K562 (cell line): ENCODE measurements at regions not wholly inside any gene's neighbourhood (a gene's known extent, or its start where the extent isn't known, plus 50 kb on each side); places are given as distances from the start of the nearest gene placed in this dataset.

Source experiments
- CUX1 ChIP-seq: fragments of 200-800 bp; sonication (Bioruptor generic); IDR thresholded peaks from 2 replicates; pipeline ENCODE4 v1.6.1; 2016; ENCODE audit warnings: missing genetic modification characterization, missing compliant biosample characterization
- EP300 ChIP-seq: IDR thresholded peaks from 2 replicates; pipeline ENCODE4 v1.6.1; 2012; ENCODE audit warnings: low read length, improper control_type of control experiment
- HCFC1 ChIP-seq: IDR thresholded peaks from 2 replicates; pipeline ENCODE4 v1.6.1; 2012; ENCODE audit warnings: low read depth, low read length, improper control_type of control experiment
- KLF6 ChIP-seq: fragments of 250-450 bp; sonication (Bioruptor Pico); IDR thresholded peaks from 2 replicates; pipeline ENCODE4 v1.4.0; 2020; ENCODE audit warnings: mild to moderate bottlenecking, moderate library complexity, borderline replicate concordance
- MAFG ChIP-seq: fragments of 450-650 bp; conservative IDR thresholded peaks from 2 replicates; pipeline ENCODE4 v1.6.1; 2016; ENCODE audit warnings: missing genetic modification characterization, missing compliant biosample characterization
- MEF2A ChIP-seq: IDR thresholded peaks from 2 replicates; pipeline ENCODE4 v1.6.1; 2011; ENCODE audit warnings: low read depth, mild to moderate bottlenecking, low read length, moderate library complexity; ENCODE audit not compliant: control insufficient read depth
- MITF ChIP-seq: IDR thresholded peaks from 2 replicates; pipeline ENCODE4 v1.6.1; 2014; ENCODE audit warnings: antibody characterized with exemption
- SMC3 ChIP-seq: conservative IDR thresholded peaks from 2 replicates; pipeline ENCODE4 v1.6.1; 2011; ENCODE audit warnings: low read depth, low read length, improper control_type of control experiment; ENCODE audit not compliant: insufficient read depth
- UBTF ChIP-seq, 2 experiments: IDR thresholded peaks; 2 replicates each; pipeline ENCODE4 v1.6.1; 2012; ENCODE audit warnings: improper control_type of control experiment in 2 of 2, low read depth in 2 of 2, low read length in 2 of 2, borderline replicate concordance in 1 of 2
- ZNF124 ChIP-seq: sonication (generic); formaldehyde crosslinking; IDR thresholded peaks from 2 replicates; pipeline ENCODE4 v1.8.1; 2022; ENCODE audit warnings: missing genetic modification reagents

GRCh38 chr1:99594205-99594604 is 51.7 kb upstream of the PALMD start:
- no peak for TF ChIP-seq MITF
- no peak for TF ChIP-seq CUX1 (CRISPR knock-in tag)
- no peak for TF ChIP-seq SMC3
- peak; percentile 29; the same call in 1 of the 2 replicates for TF ChIP-seq EP300
- TF ChIP-seq ZNF124: no peak
- TF ChIP-seq MEF2A: no peak
- no peak for TF ChIP-seq HCFC1
- TF ChIP-seq KLF6 (CRISPR knock-in tag): no peak
- TF ChIP-seq UBTF (IDR thresholded peaks at IDR 0.05; ENCODE audit: borderline replicate concordance in 1 of 2, low read depth in 2 of 2, low read length in 2 of 2): no peak
- TF ChIP-seq MAFG (tag): no peak
